HEK293T (cell line): ENCODE measurements at regions not wholly inside any gene's neighbourhood (a gene's known extent, or its start where the extent isn't known, plus 50 kb on each side); places are given as distances from the start of the nearest gene placed in this dataset.
"Not testable (repeated sequence)": the region's sequence is repeated elsewhere in the genome, so short reads cannot be mapped to it uniquely, and the experiment has no call there.

ENCODE experiments used
- FOXM1 ChIP-seq: fragments of 450-650 bp; IDR thresholded peaks from 2 replicates; pipeline ENCODE4 v1.6.1; 2017; ENCODE audit warnings: mild to moderate bottlenecking, borderline replicate concordance
- SP1 ChIP-seq: fragments of 450-650 bp; IDR thresholded peaks from 2 replicates; pipeline ENCODE4 v1.6.1; 2017

- not testable (repeated sequence) for TF ChIP-seq FOXM1, SP1
Measured at GRCh38 chr14:106764968-106765369, 1238.6 kb downstream of the TMEM121 start.
